ENCODE measurements at regions not wholly inside any gene's neighbourhood (a gene's known extent, or its start where the extent isn't known, plus 50 kb on each side); places are given as distances from the start of the nearest gene placed in this dataset.

- H4K20me1 ChIP-seq (ENCODE audit: insufficient read depth, low read length), result no peaks in the 10 kb centered on the region
- H3K79me2 ChIP-seq (ENCODE audit: insufficient read depth, low read length), result no peaks in the 10 kb centered on the region
- no peak overlapping the region for H3K4me3 ChIP-seq (ENCODE audit: low read depth in 1 of 2, low read length in 2 of 2)
- no peaks in the 10 kb centered on the region for H3K9me3 ChIP-seq (ENCODE audit: insufficient read depth, low read length, severe bottlenecking)
- H3K36me3 ChIP-seq (ENCODE audit: insufficient read depth, low read length), result no peaks in the 10 kb centered on the region
- H3K4me2 ChIP-seq (ENCODE audit: insufficient read depth, low read length), result no peak overlapping the region
- no peak for DNase-seq
- H3K27ac ChIP-seq (ENCODE audit: low read length), result no peak overlapping the region
- TF ChIP-seq EZH2 (IDR thresholded peaks at IDR 0.05; ENCODE audit: borderline replicate concordance, low read depth, low read length, severe bottlenecking) (no peak), CTCF (IDR thresholded peaks at IDR 0.05; ENCODE audit: borderline replicate concordance, extremely low read depth, low read length, poor library complexity, severe bottlenecking) (no peak)
- no peak overlapping the region for H3K9ac ChIP-seq (ENCODE audit: low read depth, low read length)
- H2AFZ ChIP-seq (ENCODE audit: low read depth, low read length), result no peak overlapping the region
- H3K4me1 ChIP-seq (ENCODE audit: insufficient read depth, low read length), result peaks cover 10% of the 10 kb centered on the region; the same call in 1 of the 2 replicates
- ATAC-seq (ENCODE audit: insufficient read depth, low read depth), result no peak
- H3K27me3 ChIP-seq (ENCODE audit: insufficient read depth, low read length, poor library complexity), result no peaks in the 10 kb centered on the region
Observed at GRCh38 chr6:22926790-22927354, 357.5 kb downstream of the HDGFL1 start.

GRCh38 chr6:22928775-22929174 is 359.4 kb downstream of the HDGFL1 start:
- no peaks in the 10 kb centered on the region for H3K27me3 ChIP-seq (ENCODE audit: insufficient read depth, low read length, poor library complexity)
- H3K4me1 ChIP-seq (ENCODE audit: insufficient read depth, low read length), result peaks cover 10% of the 10 kb centered on the region; the same call in 1 of the 2 replicates
- H2AFZ ChIP-seq (ENCODE audit: low read depth, low read length), result peak overlapping the region; percentile 45
- H4K20me1 ChIP-seq (ENCODE audit: insufficient read depth, low read length), result no peaks in the 10 kb centered on the region
- H3K79me2 ChIP-seq (ENCODE audit: insufficient read depth, low read length), result no peaks in the 10 kb centered on the region
- no peaks in the 10 kb centered on the region for H3K9me3 ChIP-seq (ENCODE audit: insufficient read depth, low read length, severe bottlenecking)
- no peaks in the 10 kb centered on the region for H3K36me3 ChIP-seq (ENCODE audit: insufficient read depth, low read length)
- H3K27ac ChIP-seq (ENCODE audit: low read length), result no peak overlapping the region
- H3K9ac ChIP-seq (ENCODE audit: low read depth, low read length), result no peak overlapping the region
- H3K4me3 ChIP-seq (ENCODE audit: low read depth in 1 of 2, low read length in 2 of 2), result no peak overlapping the region
- TF ChIP-seq EZH2 (IDR thresholded peaks at IDR 0.05; ENCODE audit: borderline replicate concordance, low read depth, low read length, severe bottlenecking), result no peak
- DNase-seq, result no peak
- no peak overlapping the region for H3K4me2 ChIP-seq (ENCODE audit: insufficient read depth, low read length)
- ATAC-seq (ENCODE audit: insufficient read depth, low read depth), result no peak

- DNase-seq, result no peak
Observed at GRCh38 chr6:22929311-22929985, 360.1 kb downstream of the HDGFL1 start.

GRCh38 chr6:22940581-22941290 is 371.4 kb downstream of the HDGFL1 start:
- Histone ChIP-seq H3K4me3 (ENCODE audit: low read depth in 1 of 2, low read length in 2 of 2) (no peak overlapping the region), H3K27me3 (ENCODE audit: insufficient read depth, low read length, poor library complexity) (no peaks in the 10 kb centered on the region), H2AFZ (ENCODE audit: low read depth, low read length) (peak overlapping the region; percentile 19; the same call in 1 of the 2 replicates), H3K27ac (ENCODE audit: low read length) (no peak overlapping the region), H4K20me1 (ENCODE audit: insufficient read depth, low read length) (no peaks in the 10 kb centered on the region), H3K9me3 (ENCODE audit: insufficient read depth, low read length, severe bottlenecking) (no peaks in the 10 kb centered on the region), H3K79me2 (ENCODE audit: insufficient read depth, low read length) (no peaks in the 10 kb centered on the region), H3K36me3 (ENCODE audit: insufficient read depth, low read length) (no peaks in the 10 kb centered on the region), H3K4me2 (ENCODE audit: insufficient read depth, low read length) (no peak overlapping the region), H3K4me1 (ENCODE audit: insufficient read depth, low read length) (no peaks in the 10 kb centered on the region), H3K9ac (ENCODE audit: low read depth, low read length) (no peak overlapping the region)
- no peak for TF ChIP-seq CTCF (IDR thresholded peaks at IDR 0.05; ENCODE audit: borderline replicate concordance, extremely low read depth, low read length, poor library complexity, severe bottlenecking)
- TF ChIP-seq EZH2 (IDR thresholded peaks at IDR 0.05; ENCODE audit: borderline replicate concordance, low read depth, low read length, severe bottlenecking), result no peak
- no peak for DNase-seq
- no peak for ATAC-seq (ENCODE audit: insufficient read depth, low read depth)

More at GRCh38 chr6:22929311-22929985, 360.1 kb downstream of the HDGFL1 start:
- no peak overlapping the region for H3K27ac ChIP-seq (ENCODE audit: low read length)
- no peak overlapping the region for H3K4me2 ChIP-seq (ENCODE audit: insufficient read depth, low read length)
- H2AFZ ChIP-seq (ENCODE audit: low read depth, low read length), result no peak overlapping the region
- H4K20me1 ChIP-seq (ENCODE audit: insufficient read depth, low read length), result no peaks in the 10 kb centered on the region
- no peak for TF ChIP-seq EZH2 (IDR thresholded peaks at IDR 0.05; ENCODE audit: borderline replicate concordance, low read depth, low read length, severe bottlenecking)
- no peaks in the 10 kb centered on the region for H3K36me3 ChIP-seq (ENCODE audit: insufficient read depth, low read length)
- no peak overlapping the region for H3K4me3 ChIP-seq (ENCODE audit: low read depth in 1 of 2, low read length in 2 of 2)
- H3K9ac ChIP-seq (ENCODE audit: low read depth, low read length), result no peak overlapping the region
- no peaks in the 10 kb centered on the region for H3K27me3 ChIP-seq (ENCODE audit: insufficient read depth, low read length, poor library complexity)
- ATAC-seq (ENCODE audit: insufficient read depth, low read depth), result peak; percentile 80
- H3K4me1 ChIP-seq (ENCODE audit: insufficient read depth, low read length), result peaks cover 10% of the 10 kb centered on the region; the same call in 1 of the 2 replicates
- H3K79me2 ChIP-seq (ENCODE audit: insufficient read depth, low read length), result no peaks in the 10 kb centered on the region
- no peaks in the 10 kb centered on the region for H3K9me3 ChIP-seq (ENCODE audit: insufficient read depth, low read length, severe bottlenecking)

All from DND-41 (cell line).